CD4-positive, alpha-beta T cell treated with Interleukin-2 at 100 ng/mL for 4 hours (primary cell): ENCODE measurements at regions not wholly inside any gene's neighbourhood (a gene's known extent, or its start where the extent isn't known, plus 50 kb on each side); places are given as distances from the start of the nearest gene placed in this dataset.

ENCODE experiments used
- DNase-seq: peaks from one replicate; pipeline ENCODE4 v3.0.0-alpha.2; 2020; ENCODE audit warnings: low spot score

DNA sequence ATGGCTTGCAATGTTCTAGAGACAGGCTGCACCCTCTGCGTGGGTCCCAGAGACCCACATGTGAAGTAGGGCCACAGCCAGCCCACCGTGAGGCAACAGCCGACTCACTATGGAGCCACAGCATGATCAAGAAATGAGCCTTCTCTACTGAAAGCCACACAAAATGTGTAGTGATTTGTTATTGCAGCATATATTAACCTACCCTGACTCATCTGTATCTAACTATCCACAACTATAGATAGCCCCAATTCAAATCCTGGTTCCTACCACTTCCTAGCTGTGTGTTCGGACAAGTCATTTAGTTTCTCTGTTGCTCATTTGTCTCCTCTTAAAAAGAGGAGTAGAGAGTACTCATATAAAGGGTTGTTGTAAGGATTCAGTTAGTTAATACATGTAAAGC is 1152.3 kb downstream of the BCL11B start:
- no peak for DNase-seq

DNA sequence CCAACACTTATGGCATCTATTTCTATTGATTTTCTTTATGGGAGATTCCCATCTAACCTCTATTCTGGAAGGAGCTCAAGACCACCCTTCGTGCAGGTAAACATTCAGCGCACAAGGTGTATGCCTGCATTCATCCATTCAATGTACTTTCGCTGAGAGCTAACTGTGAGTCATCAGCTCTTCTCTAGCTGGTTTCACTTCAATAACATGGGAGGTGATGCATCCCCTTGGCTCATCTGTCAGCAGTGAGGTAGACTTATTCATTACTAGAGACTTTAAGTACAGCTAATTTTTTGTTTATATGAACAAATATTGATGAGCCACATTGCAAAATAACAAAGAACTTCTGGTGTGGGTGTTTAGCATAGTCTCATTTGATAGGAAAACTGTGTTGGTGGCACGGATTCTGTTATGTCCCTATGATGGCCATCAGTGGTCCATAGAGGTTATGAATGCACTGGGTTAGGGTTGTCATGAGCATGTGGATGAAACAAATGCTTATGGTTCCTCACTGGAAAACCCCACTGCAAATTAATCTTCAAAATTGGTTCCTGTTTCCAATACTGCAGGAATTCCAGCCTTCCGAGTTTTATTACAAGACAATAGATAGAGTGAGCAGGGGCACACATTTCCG is 1151.0 kb downstream of the BCL11B start:
- no peak for DNase-seq

DNA sequence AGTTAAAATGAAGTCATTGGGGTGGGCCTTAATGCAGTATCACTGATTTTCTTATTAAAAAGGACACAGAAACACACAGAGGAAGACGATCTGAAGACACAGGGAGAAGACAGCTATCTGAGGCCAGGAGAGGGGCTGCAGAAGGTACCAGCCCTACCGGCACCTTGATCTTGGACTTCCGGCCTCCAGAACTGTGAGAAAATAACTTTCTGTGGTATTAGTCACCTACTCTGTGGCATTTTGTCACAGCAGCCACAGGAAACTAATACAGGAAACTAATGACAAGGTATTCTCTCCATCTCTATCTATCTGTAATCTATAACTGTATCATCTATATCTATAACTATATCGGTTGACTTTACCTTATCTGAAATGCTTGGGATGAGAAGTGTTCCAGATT is 1149.5 kb downstream of the BCL11B start:
- DNase-seq, result no peak

DNA sequence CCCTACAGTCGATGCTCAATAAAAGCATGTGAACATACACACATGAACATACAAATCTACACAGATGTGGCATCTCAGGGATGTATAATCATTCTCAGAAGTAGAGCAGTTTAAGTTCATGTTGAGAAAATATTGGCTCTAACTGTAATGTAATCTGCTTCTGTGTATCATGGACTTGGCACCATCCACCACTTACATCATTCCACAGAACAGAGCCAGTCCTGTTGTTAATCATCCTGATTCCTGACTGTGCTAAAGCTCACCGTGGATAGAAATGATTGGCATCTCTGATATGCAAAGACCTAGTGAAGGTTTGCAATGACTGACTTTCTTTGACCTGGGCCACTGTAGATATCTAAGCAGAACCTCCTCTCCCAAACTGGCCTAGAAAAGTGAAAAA is 1141.3 kb downstream of the BCL11B start:
- no peak for DNase-seq

DNA sequence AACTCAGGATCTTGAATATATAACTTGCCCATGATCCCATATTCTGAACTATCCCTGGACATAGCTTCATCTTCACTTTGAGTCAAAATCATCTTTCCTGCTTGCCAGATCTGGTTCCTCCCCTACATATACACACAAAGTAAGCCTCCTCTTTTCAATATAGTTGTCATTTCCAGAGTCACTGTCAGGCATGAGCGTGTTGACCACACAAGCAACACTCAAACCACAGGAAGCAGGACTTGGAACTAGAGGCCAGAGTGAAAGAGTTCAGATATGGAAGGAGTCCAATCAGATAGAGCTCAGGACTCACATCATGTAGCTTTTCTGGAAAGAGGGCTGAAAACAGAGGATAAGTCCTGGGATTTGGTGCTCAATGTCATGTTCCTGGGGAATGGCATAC is 1140.6 kb downstream of the BCL11B start:
- DNase-seq, result no peak

DNA sequence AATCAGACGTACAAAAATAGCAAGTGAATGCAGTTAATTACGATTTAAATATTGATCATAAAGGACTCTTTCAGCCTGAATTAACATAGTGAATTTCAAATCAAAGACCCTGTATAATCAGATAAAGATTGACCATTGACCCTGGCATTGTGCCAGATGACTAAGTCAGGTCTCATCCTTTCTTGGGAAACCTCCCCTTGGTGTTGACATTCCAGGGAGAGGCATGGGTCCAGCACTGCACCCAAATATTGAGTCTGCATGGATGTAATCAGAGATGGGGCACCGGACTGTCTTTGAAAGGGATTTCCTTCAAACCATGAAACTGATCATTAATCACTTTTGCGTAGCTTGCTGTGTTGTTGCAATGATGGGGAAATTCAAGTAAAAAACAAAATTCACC is 1138.2 kb downstream of the BCL11B start:
- no peak for DNase-seq

DNA sequence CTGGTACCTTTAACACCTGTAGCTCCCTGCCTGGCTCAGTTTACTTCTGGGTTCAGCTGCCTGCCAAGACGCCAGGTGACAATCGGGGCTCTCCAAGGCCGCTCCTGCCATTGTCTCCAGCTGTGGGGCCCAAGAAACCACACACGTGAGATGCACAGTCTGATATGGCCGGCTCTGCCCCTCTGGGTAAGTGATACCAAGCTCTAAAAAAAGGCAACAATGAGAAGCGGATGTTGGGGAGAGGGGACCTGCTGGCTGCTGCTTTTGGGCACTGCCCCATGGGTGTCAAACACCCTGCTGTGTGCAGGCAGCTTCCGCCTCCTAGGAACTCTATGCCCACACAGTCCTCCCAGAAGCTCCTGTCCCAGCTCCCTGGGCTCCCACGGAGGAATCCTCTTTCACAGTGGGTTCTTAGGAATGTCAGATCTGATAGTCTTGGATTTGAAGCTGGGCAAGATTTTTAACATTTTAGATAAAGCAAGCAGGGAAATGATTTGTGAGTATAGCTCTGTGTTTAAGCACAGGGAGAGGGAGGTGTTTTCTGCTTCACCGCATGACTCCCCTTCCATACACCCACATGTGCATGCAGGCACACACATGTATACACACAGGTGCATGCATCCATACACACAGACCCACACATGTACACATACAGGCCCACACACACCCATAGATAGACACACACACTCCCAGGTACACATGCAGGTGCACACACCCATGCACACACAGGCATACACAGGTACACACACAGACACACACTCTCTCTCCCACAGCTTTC is 1135.8 kb downstream of the BCL11B start:
- peak; percentile 18 for DNase-seq

DNA sequence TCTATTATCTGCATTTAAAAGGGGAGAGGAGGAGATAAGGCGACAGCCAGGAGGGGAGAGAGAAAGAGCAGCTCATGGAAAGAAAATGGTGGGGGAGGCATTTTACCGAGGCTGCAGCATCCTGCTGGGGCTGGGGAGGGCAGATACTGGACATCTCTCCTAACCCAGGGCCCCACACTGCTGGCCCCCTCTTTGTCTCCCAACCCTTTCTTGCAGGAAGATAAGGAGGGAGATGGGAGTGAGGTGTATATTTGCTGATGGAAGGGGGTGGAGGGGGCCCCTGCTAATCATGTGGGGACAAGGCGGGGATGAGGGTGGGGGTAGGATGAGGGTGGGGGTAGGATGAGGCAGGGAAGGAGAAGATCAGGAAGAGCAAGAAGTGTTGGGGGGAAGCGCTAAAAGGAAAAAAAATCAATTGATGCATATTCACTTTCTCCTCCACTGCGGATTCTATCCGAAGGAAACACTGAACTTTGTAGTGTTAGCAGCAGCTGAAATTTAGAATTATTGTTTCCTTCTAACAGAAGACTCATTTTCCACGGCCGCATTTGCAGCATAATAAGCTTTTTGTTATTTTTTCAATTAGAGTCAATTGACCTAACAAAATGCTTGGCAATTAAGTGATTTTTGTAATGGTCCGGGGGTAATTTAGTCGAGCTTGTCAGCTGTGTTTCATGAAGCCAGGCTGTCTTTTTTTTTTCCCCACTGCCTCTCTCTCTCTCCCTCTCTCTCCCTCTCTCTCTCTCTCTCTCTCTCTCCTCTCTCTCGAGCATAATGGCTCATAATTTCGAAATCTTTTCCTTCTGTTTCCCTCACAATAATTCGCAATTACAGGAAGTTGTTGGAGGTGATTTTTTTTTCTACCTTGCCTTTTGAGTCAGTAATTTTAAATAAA is 1134.6 kb downstream of the BCL11B start:
- DNase-seq, result no peak

DNA sequence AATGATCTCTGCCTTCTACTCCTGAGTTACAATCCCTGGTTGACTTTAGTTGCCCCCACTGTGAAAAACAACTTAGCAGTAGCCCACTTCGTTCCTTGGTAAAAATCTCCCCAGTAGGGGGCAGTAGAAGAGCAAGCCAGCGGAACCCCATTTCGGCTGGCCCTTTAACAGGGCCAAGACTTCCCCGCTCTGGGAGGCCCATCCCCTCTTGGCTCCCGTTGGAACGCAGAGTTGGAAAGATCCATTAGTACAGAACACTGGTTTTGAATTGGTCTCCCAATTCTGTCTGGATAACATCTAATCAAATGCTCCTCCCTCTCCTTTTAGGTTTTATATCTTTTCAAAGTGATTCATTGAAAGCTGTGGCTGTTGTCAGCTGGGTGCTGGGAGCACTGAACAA is 1133.3 kb downstream of the BCL11B start:
- peak; percentile 87 for DNase-seq

DNA sequence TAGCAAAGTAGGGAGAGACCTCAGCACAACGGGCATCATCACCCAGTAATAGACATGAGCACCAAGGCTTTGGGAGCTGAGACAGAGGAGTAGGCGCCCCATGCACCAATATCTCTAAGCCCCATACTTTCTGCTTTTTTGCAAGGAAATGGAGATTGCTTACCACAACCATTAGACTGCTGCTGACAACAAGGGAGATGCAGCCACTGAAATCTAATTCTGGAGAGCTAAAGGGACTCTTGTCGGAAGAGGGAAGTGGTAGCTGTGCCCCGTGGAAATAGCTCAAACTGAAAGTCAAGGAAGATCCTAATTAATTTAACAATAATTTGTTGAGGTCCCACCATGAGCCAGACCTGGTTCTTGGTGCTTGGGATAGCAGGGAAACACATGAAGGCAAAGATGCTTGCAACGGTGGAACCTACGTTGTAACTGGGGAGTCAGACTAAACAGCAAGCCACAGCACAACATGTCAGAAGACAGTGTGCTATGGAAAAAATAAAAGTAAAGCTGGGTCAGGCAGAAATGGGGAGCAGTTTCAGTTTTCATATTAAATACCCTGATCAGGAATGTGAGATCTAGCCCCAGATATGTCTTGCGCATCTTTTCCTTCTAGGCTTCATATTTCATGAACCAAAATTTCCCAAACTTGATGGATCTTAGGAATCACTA is 1131.0 kb downstream of the BCL11B start:
- DNase-seq, result peak; percentile 20

DNA sequence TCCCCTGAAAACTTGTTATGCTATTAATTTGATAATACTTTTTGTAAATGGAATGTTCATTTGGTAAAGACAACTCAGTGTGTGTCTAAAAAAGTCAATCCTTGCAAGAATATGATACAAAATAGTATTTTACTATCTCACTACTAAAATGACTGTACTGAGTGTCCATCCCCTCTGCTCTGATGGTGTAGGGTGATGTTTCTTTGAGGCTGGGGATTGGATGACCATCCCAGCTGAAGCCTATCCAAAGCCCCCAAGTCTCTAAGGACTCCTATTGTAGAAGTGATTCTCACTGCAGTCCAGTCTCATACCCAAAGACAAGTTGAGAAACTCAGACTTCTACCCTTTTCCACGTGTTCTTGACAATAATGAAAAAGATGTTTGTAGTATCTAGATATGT is 1128.4 kb downstream of the BCL11B start:
- DNase-seq, result no peak

DNA sequence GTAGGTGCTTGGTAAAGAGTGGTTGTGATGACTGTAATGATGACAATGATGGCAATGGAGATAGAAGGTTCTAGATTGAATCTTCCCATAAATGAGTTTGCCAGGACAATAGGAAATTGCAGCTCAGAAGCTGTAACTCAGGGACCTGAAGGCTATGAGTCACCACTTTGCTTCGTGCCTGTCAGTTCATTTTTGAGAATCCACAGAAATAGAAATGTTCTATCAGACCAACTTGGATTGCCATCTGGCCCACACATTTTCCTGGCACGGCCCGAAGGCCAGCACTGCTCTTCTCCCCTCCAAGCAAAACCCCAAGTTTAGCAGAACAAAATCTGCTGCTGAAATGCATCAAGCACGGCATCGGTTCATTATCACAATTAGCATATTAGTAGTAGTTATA is 1127.0 kb downstream of the BCL11B start:
- no peak for DNase-seq

DNA sequence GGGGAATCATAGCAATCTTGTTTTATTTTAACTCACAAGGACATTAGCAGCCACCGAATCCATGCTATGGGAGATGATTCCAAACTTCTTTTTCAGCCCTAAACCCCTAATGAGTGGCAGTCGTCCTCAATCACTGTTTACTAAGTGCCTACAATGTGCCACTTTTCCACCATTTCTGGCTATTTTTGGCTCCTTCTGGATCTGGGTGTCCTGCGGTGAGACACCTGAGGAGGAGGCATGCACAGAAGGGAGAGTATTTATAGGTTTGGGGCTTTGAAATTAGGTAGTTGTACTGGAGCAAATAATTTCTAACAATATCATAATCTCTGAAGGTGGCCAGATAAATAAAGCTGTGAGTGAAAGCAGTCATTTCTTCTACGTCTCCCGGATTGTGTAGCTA is 1125.6 kb downstream of the BCL11B start:
- no peak for DNase-seq

DNA sequence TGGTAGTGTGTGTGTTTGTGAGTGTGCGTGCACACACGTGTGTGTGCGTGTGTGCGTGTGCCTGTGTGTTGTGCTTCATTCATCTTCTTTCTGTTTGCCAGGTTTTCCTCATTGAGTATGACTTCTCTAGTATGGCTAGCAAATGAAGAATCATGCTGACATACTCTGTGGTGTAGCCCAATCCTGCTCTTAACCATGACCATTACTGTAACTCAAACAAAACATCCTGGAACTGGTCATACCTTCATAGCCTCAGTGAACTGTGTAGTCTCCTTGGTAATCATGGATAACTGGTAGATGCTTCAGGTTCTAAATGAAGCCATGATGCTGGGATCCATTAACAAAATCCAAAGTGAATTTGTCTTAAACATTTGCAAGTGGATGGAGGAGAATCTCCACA is 1117.7 kb downstream of the BCL11B start:
- no peak for DNase-seq

DNA sequence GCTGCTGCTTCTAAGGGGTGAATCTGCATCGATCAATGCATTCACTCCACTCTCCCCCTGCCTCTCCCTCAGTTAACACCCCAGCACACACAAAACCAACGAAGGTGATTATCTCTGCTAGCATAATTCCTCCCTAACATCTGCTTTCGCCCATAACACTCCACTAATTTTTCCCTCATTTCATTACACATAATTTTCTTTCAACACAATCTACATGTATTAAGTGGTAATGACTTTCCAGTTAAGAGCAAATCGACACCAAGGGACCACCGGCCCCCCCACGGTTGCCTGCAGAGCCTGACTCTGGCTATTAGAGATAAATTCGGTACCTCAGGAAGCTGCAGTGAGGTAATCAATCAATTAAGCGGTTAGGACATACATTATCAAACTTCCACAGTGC is 1115.6 kb downstream of the BCL11B start:
- DNase-seq, result no peak

DNA sequence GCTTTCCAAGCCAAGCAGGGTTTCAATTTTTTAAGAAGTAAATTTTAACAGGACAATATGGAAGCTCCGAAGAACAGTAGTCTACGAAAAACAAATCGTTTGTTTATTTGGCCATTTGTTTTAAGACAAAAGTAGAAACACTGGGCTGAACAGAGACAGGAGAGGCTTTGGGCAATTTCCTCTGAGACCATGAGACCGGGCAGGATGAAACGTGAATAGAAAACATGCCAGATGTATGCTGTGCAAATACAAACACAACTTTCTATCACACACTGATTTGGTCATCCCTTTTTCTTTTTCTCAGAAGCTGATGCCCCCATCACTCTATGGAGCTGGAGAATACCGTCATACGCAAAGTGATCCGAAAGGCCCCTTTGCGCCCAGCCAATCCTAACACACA is 1111.1 kb downstream of the BCL11B start:
- DNase-seq, result no peak

DNA sequence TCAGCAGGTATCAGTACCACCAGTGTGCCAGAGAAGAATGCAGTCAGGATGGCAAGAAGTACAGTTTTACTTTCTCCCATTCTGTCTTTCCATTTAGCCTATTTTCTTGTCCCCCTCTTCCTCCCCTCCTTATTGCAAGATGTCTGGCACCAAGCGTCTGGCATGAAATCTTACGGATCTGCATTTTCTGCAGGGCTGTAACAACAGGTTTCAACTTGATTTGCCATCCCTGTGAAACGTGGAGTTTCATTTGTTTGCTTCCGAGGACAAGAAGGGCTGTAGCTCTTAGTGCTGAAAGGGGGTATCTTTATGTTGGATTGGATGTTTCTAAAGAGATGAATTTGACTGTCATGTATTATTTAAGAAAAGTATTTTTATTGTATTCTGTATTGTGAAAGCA is 1110.6 kb downstream of the BCL11B start:
- no peak for DNase-seq

DNA sequence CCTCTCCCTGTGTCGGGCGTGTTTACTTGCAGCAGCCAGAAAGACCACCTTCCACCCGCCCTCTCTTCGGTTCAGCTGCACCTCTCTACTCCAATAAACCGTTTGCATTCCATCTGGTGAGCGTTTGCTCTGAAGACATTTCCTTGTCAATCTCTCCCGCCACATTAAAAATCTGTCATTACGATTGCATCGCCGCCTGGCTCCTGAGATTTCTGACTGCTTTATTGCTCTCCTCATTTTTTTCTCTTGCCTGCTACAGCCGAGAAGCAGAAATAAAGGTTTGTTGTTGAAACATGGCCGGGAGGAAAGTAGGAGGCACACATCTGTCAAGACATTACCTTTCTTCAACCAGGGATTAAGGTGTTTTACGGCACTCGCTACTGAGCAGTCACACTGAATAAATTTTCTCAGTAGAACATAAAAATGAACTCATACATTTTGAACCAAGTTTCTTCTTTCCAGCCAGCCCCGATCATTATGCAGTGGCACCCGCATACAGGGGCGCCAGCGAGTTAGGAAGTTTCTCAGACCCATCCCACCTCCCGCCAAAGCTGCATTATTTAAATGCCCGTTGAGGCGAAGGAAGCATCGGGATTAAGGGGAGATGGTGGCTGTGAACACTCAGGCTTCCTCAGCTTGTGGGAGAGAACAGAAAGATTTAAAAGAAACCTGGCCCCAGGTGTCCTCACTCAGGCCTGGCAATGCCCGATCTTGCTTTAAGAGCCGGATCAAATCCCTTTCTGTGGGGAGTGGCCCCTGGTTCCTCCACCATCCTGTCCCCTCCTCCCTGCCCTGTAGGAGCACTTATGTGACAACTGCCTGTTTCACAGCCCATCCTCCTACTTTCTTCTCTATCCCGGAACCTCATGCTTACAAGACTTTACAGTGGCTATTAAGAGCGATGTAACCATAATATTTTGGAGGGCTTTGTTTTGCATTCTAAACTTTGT is 1108.9 kb downstream of the BCL11B start:
- no peak for DNase-seq

DNA sequence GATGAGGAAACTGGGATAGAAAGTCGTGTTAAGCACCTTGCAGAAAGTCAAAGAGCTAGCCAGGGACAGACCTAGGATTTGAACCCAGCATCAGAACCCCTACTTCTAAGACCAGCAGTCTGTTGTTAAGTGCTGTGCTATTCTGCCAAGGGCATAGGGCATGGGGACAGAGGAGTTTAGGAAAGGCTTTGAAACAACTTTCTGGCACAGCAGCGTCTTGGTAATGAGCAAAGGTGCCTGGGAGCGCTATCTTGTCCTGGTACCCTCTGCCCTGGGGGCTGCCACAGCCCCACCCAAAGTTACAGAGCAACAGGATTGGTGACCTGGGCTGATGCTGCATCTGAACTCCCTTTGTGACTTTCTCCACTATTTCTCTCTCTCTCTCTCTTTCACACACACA is 1108.1 kb downstream of the BCL11B start:
- no peak for DNase-seq

DNA sequence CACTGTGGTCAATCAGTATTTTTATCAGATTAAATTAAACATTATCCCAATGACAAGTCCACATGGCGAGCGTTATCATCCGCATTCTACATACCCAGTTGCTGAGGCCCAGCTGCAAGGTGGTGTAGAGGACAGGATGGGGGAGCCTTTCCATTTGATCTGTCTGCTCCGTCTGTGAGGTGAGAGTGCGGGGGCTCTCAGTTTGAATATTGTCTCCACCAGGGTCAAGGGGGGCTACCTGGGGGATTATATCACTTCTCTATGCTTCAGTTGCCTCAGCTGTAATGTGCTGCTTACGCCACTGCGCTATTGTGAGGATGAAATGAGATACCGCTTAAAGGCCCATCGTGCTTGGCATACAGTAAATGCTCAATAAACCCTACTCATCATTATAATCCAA is 1106.0 kb downstream of the BCL11B start:
- DNase-seq, result no peak

DNA sequence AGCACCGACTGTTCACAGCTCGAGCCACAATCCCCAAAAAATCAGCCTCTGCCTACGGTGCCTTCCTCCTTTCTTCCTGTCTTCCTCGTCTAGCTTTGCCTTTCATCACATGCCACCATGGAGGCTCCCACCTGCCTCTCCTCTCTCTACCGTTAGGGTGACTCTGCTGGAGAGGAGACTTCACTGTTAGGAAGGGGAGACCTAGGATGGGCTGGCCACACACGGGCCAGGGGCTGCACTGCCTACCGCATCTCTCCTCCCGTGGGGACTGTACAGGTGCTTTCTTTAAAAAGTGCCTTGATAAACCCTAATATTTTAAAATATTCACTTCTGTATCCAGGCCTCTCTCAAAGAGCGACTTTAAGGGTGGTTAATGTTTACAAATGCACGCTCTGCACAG is 1104.7 kb downstream of the BCL11B start:
- DNase-seq, result no peak
